Gastrocnemius medialis (tissue), 4 donors: ENCODE measurements at regions not wholly inside any gene's neighbourhood (a gene's known extent, or its start where the extent isn't known, plus 50 kb on each side); places are given as distances from the start of the nearest gene placed in this dataset.

Experiments used
- ATAC-seq, 2 donors: fragments of 150-250 bp; one replicate each; pipeline ENCODE4 v1.9.1; 2016
- DNase-seq, 2 donors: peaks; one replicate each; pipeline ENCODE4 v3.0.0-alpha.2; 2019
- H3K27ac ChIP-seq, 4 donors: fragments of 200-600 bp; sonication (generic); 1 replicate in 1 of 4; 2 replicates in 3 of 4; pipeline ENCODE4 v1.5.1; 2016 to 2018; ENCODE audit warnings: mild to moderate bottlenecking in 2 of 4, moderate library complexity in 1 of 4
- H3K27me3 ChIP-seq, 3 donors: fragments of 200-600 bp; sonication (generic) in 2 of 3; 1 replicate in 1 of 3; 2 replicates in 2 of 3; pipeline versions ENCODE4 v1.5.1 to v1.6.0; 2016 to 2019; ENCODE audit warnings: mild to moderate bottlenecking in 1 of 3, moderate library complexity in 1 of 3
- H3K36me3 ChIP-seq, 2 donors: fragments of 200-600 bp; sonication (generic) in 1 of 2; one replicate each; pipeline ENCODE4 v1.5.1; 2017 to 2018
- H3K4me1 ChIP-seq, 2 donors: fragments of 200-600 bp; sonication (generic) in 1 of 2; one replicate each; pipeline ENCODE4 v1.5.1; 2016 to 2017; ENCODE audit warnings: mild to moderate bottlenecking in 2 of 2
- H3K4me3 ChIP-seq, 4 donors: fragments of 200-600 bp; sonication (generic) in 3 of 4; 1 replicate in 1 of 4; 2 replicates in 3 of 4; pipeline ENCODE4 v1.5.1; 2016 to 2019; ENCODE audit warnings: mild to moderate bottlenecking in 2 of 4
- H3K9me3 ChIP-seq, 3 donors: fragments of 200-600 bp; sonication (generic) in 2 of 3; 1 replicate in 1 of 3; 2 replicates in 2 of 3; pipeline ENCODE4 v1.5.1; 2016 to 2019
- POLR2A ChIP-seq, 2 donors: fragments of 450-650 bp; IDR thresholded peaks; one replicate each; pipeline ENCODE4 v1.6.1; 2017; ENCODE audit warnings: antibody characterized with exemption in 2 of 2, mild to moderate bottlenecking in 2 of 2, moderate library complexity in 2 of 2
- in situ Hi-C, 4 donors: fragments of 200-750 bp; cut with MboI; loops; one replicate each; pipeline versions ENCODE4 v1.15.0 to v1.8.0; 2017; ENCODE audit warnings: low sequenced_read_pairs in 4 of 4
- intact Hi-C: fragments of 100-400 bp; cut with DNase I; formaldehyde crosslinking; loops from one replicate; pipeline ENCODE4 v1.15.1; 2023; ENCODE audit warnings: low total_unique reads
- TF ChIP-seq, protein P1 (sequence below), 5 experiments: fragments of 450-650 bp in 3 of 5; fragments of 200-600 bp in 2 of 5; sonication (generic) in 2 of 5; IDR thresholded peaks in 4 of 5; conservative IDR thresholded peaks in 1 of 5; 1 replicate in 4 of 5; 2 replicates in 1 of 5; pipeline ENCODE4 v1.5.1; 2016 to 2019; ENCODE audit warnings: antibody characterized with exemption in 5 of 5, mild to moderate bottlenecking in 3 of 5, moderate library complexity in 3 of 5

DNA sequence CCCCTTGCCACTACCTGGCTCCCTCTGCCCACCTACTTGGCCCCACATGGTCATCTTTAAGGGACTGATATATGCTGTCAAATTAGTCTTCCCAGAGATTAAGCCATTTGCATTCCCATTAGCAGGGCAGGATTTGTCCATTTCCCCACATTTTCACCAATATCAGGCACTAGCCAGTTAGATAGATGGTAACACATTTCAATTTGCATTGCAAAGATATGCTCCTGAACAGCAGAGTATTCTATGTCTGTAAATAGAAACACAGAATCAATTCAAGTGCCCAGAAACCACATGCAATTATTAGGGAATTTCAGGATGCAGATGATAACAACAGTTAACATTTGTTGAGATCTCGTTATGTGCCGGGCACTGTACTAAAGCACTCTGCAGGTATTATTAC, 92.6 kb upstream of the IL12B start:
- TF ChIP-seq POLR2A (IDR thresholded peaks at IDR 0.05): no peak
- TF ChIP-seq, protein P1, sequence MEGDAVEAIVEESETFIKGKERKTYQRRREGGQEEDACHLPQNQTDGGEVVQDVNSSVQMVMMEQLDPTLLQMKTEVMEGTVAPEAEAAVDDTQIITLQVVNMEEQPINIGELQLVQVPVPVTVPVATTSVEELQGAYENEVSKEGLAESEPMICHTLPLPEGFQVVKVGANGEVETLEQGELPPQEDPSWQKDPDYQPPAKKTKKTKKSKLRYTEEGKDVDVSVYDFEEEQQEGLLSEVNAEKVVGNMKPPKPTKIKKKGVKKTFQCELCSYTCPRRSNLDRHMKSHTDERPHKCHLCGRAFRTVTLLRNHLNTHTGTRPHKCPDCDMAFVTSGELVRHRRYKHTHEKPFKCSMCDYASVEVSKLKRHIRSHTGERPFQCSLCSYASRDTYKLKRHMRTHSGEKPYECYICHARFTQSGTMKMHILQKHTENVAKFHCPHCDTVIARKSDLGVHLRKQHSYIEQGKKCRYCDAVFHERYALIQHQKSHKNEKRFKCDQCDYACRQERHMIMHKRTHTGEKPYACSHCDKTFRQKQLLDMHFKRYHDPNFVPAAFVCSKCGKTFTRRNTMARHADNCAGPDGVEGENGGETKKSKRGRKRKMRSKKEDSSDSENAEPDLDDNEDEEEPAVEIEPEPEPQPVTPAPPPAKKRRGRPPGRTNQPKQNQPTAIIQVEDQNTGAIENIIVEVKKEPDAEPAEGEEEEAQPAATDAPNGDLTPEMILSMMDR (IDR thresholded peaks at IDR 0.05 in 4 of 5, conservative IDR thresholded peaks at IDR 0.05 in 1 of 5): no peak
- Histone ChIP-seq H3K36me3 (no peaks in the 10 kb centered on the region), H3K4me1 (no peaks in the 10 kb centered on the region), H3K9me3 (no peaks in the 10 kb centered on the region), H3K4me3 (no peak overlapping the region), H3K27me3 (no peaks in the 10 kb centered on the region), H3K27ac (no peak overlapping the region)
- in situ Hi-C loops (no loop called here), intact Hi-C loops (no loop called here)
- DNase-seq: no peak
- no peak for ATAC-seq

DNA sequence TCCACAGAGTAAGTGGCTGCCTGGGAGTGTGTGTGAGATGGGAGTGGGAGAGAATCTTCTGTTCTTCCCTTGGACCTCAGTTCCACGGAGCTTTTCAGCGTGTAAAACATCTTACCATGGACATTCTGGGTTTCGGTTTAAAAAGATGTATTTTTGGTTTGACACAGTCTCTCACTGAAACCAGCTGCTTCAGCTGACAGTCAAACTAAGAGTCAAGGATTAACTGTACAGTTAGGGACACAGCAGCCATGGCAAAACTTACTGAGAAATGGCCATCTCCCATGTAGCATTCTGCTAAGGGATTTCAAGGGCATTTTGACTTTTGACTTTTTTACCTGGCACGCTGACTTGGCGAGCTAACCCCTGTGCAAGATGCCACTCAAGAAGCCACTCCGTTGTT, 93.8 kb upstream of the IL12B start:
- in situ Hi-C loops: no loop called here

DNA sequence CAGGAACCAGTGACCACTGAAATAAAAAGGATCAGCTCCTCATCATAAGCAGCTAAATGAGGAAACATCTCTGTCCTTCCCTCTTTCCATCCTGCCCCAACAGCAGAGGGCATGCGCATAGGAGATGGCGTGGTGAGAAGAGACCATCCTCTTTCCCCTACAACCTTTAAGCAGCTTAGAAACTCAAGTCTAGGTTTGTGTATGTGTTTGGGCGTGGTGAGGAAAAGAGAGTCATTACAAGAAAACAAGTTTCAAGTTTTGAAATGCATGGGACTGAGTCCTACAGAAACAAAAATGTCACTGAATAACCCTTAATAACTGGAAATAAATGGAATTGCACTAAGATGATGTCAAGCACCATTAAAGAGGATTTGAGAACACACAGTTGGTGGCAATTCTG, 96.4 kb upstream of the IL12B start:
- Histone ChIP-seq H3K4me1 (no peaks in the 10 kb centered on the region), H3K4me3 (no peak overlapping the region), H3K27me3 (no peaks in the 10 kb centered on the region), H3K27ac (no peak overlapping the region), H3K9me3 (no peaks in the 10 kb centered on the region), H3K36me3 (no peaks in the 10 kb centered on the region)
- in situ Hi-C loops (loop anchor here in 1 of 4 donors (25.0 kb wide), 1 partner anchor 486 kb away; the partner anchor contains the start of gene ADRA1B), intact Hi-C loops (no loop called here)
- no peak for DNase-seq
- no peak for TF ChIP-seq POLR2A (IDR thresholded peaks at IDR 0.05)
- TF ChIP-seq, protein P1 (IDR thresholded peaks at IDR 0.05 in 4 of 5, conservative IDR thresholded peaks at IDR 0.05 in 1 of 5): no peak
- no peak for ATAC-seq

More for the DNA sequence above, 93.8 kb upstream of the IL12B start:
- ATAC-seq (no peak), DNase-seq (no peak)
- H3K9me3 ChIP-seq: no peaks in the 10 kb centered on the region
- no peak overlapping the region for H3K27ac ChIP-seq
- no peaks in the 10 kb centered on the region for H3K36me3 ChIP-seq
- H3K4me1 ChIP-seq: no peaks in the 10 kb centered on the region
- H3K4me3 ChIP-seq: no peak overlapping the region
- no peaks in the 10 kb centered on the region for H3K27me3 ChIP-seq
- intact Hi-C loops: no loop called here
- TF ChIP-seq, protein P1 (IDR thresholded peaks at IDR 0.05 in 4 of 5, conservative IDR thresholded peaks at IDR 0.05 in 1 of 5): no peak
- no peak for TF ChIP-seq POLR2A (IDR thresholded peaks at IDR 0.05)

DNA sequence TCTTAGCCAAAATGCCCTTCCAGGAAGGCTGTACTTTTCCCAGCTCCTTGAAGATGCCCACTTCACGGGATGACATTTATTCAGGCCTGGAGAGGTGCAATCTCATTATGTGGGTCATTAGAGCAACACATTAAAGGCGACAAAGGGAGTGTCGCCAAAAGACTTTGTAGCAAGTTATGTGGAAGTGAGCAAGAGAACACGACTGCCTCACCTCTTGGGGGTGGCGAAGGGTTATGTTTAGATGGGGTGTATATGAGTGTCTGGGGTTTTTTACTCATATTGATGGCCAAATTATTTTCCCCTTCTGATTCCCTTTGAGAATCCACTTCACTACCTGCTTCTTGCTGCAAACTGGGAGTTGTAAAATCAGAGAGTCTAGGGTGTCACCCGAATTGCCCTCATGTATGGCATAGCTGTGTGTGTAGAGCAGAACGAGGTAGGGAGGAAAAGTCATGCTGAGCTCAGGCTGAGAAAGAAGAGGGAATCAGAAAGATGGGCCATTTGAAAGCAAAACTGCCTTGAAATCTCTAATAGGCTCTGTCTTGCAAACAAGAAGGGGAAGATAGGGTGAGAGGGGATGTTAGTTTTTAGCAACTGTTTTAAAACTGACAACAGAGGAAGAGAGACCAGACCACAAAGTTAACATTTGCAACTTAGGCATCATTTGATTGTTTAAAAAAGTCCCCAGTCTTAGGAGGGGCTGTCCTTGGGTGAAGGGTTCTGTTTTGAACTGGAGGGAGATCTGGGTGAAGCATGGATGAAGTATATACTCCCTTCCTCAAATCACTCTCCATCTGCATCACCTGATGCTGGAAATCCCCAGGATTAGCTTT, 97.1 kb upstream of the IL12B start:
- TF ChIP-seq, protein P1 (IDR thresholded peaks at IDR 0.05 in 4 of 5, conservative IDR thresholded peaks at IDR 0.05 in 1 of 5): no peak
- TF ChIP-seq POLR2A (IDR thresholded peaks at IDR 0.05): no peak
- DNase-seq: no peak
- H3K4me1 ChIP-seq: no peaks in the 10 kb centered on the region
- H3K27ac ChIP-seq: no peak overlapping the region
- H3K27me3 ChIP-seq: no peaks in the 10 kb centered on the region
- no peaks in the 10 kb centered on the region for H3K36me3 ChIP-seq
- in situ Hi-C loops (loop anchor here in 1 of 4 donors (25.0 kb wide), 1 partner anchor 485 kb away; the partner anchor contains the start of gene ADRA1B), intact Hi-C loops (no loop called here)
- no peak for ATAC-seq
- no peaks in the 10 kb centered on the region for H3K9me3 ChIP-seq
- H3K4me3 ChIP-seq: no peak overlapping the region
